ENCODE measurements at regions not wholly inside any gene's neighbourhood (a gene's known extent, or its start where the extent isn't known, plus 50 kb on each side); places are given as distances from the start of the nearest gene placed in this dataset.

- Histone ChIP-seq H3K27me3 (ENCODE audit: insufficient read depth, low read length, poor library complexity) (no peaks in the 10 kb centered on the region), H3K27ac (ENCODE audit: low read length) (no peak overlapping the region), H3K9me3 (ENCODE audit: insufficient read depth, low read length, severe bottlenecking) (no peaks in the 10 kb centered on the region), H3K9ac (ENCODE audit: low read depth, low read length) (no peak overlapping the region), H3K4me2 (ENCODE audit: insufficient read depth, low read length) (no peak overlapping the region), H3K4me3 (ENCODE audit: low read depth in 1 of 2, low read length in 2 of 2) (no peak overlapping the region), H3K4me1 (ENCODE audit: insufficient read depth, low read length) (no peaks in the 10 kb centered on the region), H3K79me2 (ENCODE audit: insufficient read depth, low read length) (no peaks in the 10 kb centered on the region), H4K20me1 (ENCODE audit: insufficient read depth, low read length) (no peaks in the 10 kb centered on the region), H2AFZ (ENCODE audit: low read depth, low read length) (no peak overlapping the region), H3K36me3 (ENCODE audit: insufficient read depth, low read length) (no peaks in the 10 kb centered on the region)
- ATAC-seq (ENCODE audit: insufficient read depth, low read depth): no peak
- DNase-seq: no peak
- no peak for TF ChIP-seq CTCF (IDR thresholded peaks at IDR 0.05; ENCODE audit: borderline replicate concordance, extremely low read depth, low read length, poor library complexity, severe bottlenecking)
- TF ChIP-seq EZH2 (IDR thresholded peaks at IDR 0.05; ENCODE audit: borderline replicate concordance, low read depth, low read length, severe bottlenecking): no peak
Measured at GRCh38 chr4:175891231-175891630, 79.2 kb upstream of the GPM6A start.

- H3K9ac ChIP-seq (ENCODE audit: low read depth, low read length): no peak overlapping the region
- H3K4me3 ChIP-seq (ENCODE audit: low read depth in 1 of 2, low read length in 2 of 2): no peak overlapping the region
- H3K27me3 ChIP-seq (ENCODE audit: insufficient read depth, low read length, poor library complexity): no peaks in the 10 kb centered on the region
- H3K9me3 ChIP-seq (ENCODE audit: insufficient read depth, low read length, severe bottlenecking): no peaks in the 10 kb centered on the region
- TF ChIP-seq EZH2 (IDR thresholded peaks at IDR 0.05; ENCODE audit: borderline replicate concordance, low read depth, low read length, severe bottlenecking): no peak
- TF ChIP-seq CTCF (IDR thresholded peaks at IDR 0.05; ENCODE audit: borderline replicate concordance, extremely low read depth, low read length, poor library complexity, severe bottlenecking): peak; percentile 33
- H4K20me1 ChIP-seq (ENCODE audit: insufficient read depth, low read length): no peaks in the 10 kb centered on the region
- no peaks in the 10 kb centered on the region for H3K36me3 ChIP-seq (ENCODE audit: insufficient read depth, low read length)
- DNase-seq (no peak), ATAC-seq (ENCODE audit: insufficient read depth, low read depth) (no peak)
- H3K4me2 ChIP-seq (ENCODE audit: insufficient read depth, low read length): no peak overlapping the region
- no peak overlapping the region for H3K27ac ChIP-seq (ENCODE audit: low read length)
- H2AFZ ChIP-seq (ENCODE audit: low read depth, low read length): no peak overlapping the region
- H3K4me1 ChIP-seq (ENCODE audit: insufficient read depth, low read length): no peaks in the 10 kb centered on the region
- no peaks in the 10 kb centered on the region for H3K79me2 ChIP-seq (ENCODE audit: insufficient read depth, low read length)
Measured at GRCh38 chr4:175891851-175892250, 79.8 kb upstream of the GPM6A start.

GRCh38 chr4:175905925-175906324 lies 93.9 kb upstream of the GPM6A start:
- Histone ChIP-seq H3K27ac (ENCODE audit: low read length) (no peak overlapping the region), H3K79me2 (ENCODE audit: insufficient read depth, low read length) (no peaks in the 10 kb centered on the region), H3K4me1 (ENCODE audit: insufficient read depth, low read length) (no peaks in the 10 kb centered on the region), H3K4me2 (ENCODE audit: insufficient read depth, low read length) (no peak overlapping the region), H3K27me3 (ENCODE audit: insufficient read depth, low read length, poor library complexity) (no peaks in the 10 kb centered on the region), H2AFZ (ENCODE audit: low read depth, low read length) (no peak overlapping the region), H3K9ac (ENCODE audit: low read depth, low read length) (no peak overlapping the region), H3K9me3 (ENCODE audit: insufficient read depth, low read length, severe bottlenecking) (no peaks in the 10 kb centered on the region), H4K20me1 (ENCODE audit: insufficient read depth, low read length) (no peaks in the 10 kb centered on the region), H3K36me3 (ENCODE audit: insufficient read depth, low read length) (no peaks in the 10 kb centered on the region), H3K4me3 (ENCODE audit: low read depth in 1 of 2, low read length in 2 of 2) (no peak overlapping the region)
- DNase-seq (no peak), ATAC-seq (ENCODE audit: insufficient read depth, low read depth) (no peak)
- TF ChIP-seq CTCF (IDR thresholded peaks at IDR 0.05; ENCODE audit: borderline replicate concordance, extremely low read depth, low read length, poor library complexity, severe bottlenecking) (no peak), EZH2 (IDR thresholded peaks at IDR 0.05; ENCODE audit: borderline replicate concordance, low read depth, low read length, severe bottlenecking) (no peak)

- Histone ChIP-seq H3K9me3 (ENCODE audit: insufficient read depth, low read length, severe bottlenecking) (no peaks in the 10 kb centered on the region), H3K36me3 (ENCODE audit: insufficient read depth, low read length) (no peaks in the 10 kb centered on the region), H3K79me2 (ENCODE audit: insufficient read depth, low read length) (no peaks in the 10 kb centered on the region), H3K27ac (ENCODE audit: low read length) (no peak overlapping the region), H3K9ac (ENCODE audit: low read depth, low read length) (no peak overlapping the region), H4K20me1 (ENCODE audit: insufficient read depth, low read length) (no peaks in the 10 kb centered on the region), H3K4me1 (ENCODE audit: insufficient read depth, low read length) (no peaks in the 10 kb centered on the region), H3K27me3 (ENCODE audit: insufficient read depth, low read length, poor library complexity) (no peaks in the 10 kb centered on the region), H2AFZ (ENCODE audit: low read depth, low read length) (no peak overlapping the region), H3K4me3 (ENCODE audit: low read depth in 1 of 2, low read length in 2 of 2) (no peak overlapping the region), H3K4me2 (ENCODE audit: insufficient read depth, low read length) (no peak overlapping the region)
- no peak for ATAC-seq (ENCODE audit: insufficient read depth, low read depth)
- DNase-seq: no peak
- no peak for TF ChIP-seq EZH2 (IDR thresholded peaks at IDR 0.05; ENCODE audit: borderline replicate concordance, low read depth, low read length, severe bottlenecking)
- TF ChIP-seq CTCF (IDR thresholded peaks at IDR 0.05; ENCODE audit: borderline replicate concordance, extremely low read depth, low read length, poor library complexity, severe bottlenecking): no peak
Measured at GRCh38 chr4:175906384-175906783, 94.3 kb upstream of the GPM6A start.

All from DND-41 (cell line).